ENCODE measurements at regions not wholly inside any gene's neighbourhood (a gene's known extent, or its start where the extent isn't known, plus 50 kb on each side); places are given as distances from the start of the nearest gene placed in this dataset.

- Histone ChIP-seq H2AFZ (ENCODE audit: low read depth, low read length) (no peak overlapping the region), H3K9me3 (replicated peaks; ENCODE audit: control insufficient read depth, insufficient read depth, low read depth, low read length) (no peaks in the 10 kb centered on the region), H3K4me3 (no peak overlapping the region), H4K20me1 (replicated peaks; ENCODE audit: control insufficient read depth, insufficient read depth, low read length) (no peaks in the 10 kb centered on the region), H3K9ac (ENCODE audit: insufficient read depth in 1 of 2, low read depth in 2 of 2, low read length in 2 of 2) (no peak overlapping the region), H3K9me1 (ENCODE audit: control insufficient read depth, insufficient read depth, low read length) (no peaks in the 10 kb centered on the region), H3K4me2 (ENCODE audit: insufficient read depth, low read length) (no peak overlapping the region), H3K27ac (ENCODE audit: extremely low read depth, low read depth, low read length) (no peak overlapping the region), H3K36me3 (ENCODE audit: control insufficient read depth, insufficient read depth, low read length) (no peaks in the 10 kb centered on the region), H3K79me2 (ENCODE audit: control insufficient read depth, insufficient read depth, low read length) (no peaks in the 10 kb centered on the region), H3K4me1 (replicated peaks in 1 of 2; ENCODE audit: control insufficient read depth in 2 of 2, insufficient read depth in 2 of 2, low read length in 2 of 2) (no peaks in the 10 kb centered on the region), H3K27me3 (ENCODE audit: control insufficient read depth in 2 of 2, insufficient read depth in 2 of 2, low read length in 2 of 2) (no peaks in the 10 kb centered on the region)
- DNase-seq (ENCODE audit: extremely low read depth in 1 of 4, low spot score in 3 of 4) (no peak), ATAC-seq (no peak), FAIRE-seq (no peak)
- BruUV-seq (replicated peaks), result no TSS peak
- intact Hi-C loops (cut with micrococcal nuclease), result no loop called here
- POLR2A ChIA-PET, result no interaction called here
- CTCF ChIA-PET (ENCODE audit: low intra/inter-chr PET ratio), result no interaction called here
- in situ Hi-C loops (cut with MboI), result no loop called here
- WGBS (ENCODE audit: insufficient coverage, low coverage, missing lambda C conversion rate), result 0% methylated on average over 2 of the region's 2 CpGs
- TF ChIP-seq ZNF23 (CRISPR knock-in tag; IDR thresholded peaks at IDR 0.05) (no peak), THAP7 (CRISPR knock-in tag; IDR thresholded peaks at IDR 0.05) (no peak), ZNF79 (CRISPR knock-in tag; IDR thresholded peaks at IDR 0.05; ENCODE audit: low read depth) (no peak), ZNF318 (IDR thresholded peaks at IDR 0.05; ENCODE audit: borderline replicate concordance in 1 of 2, low read depth in 1 of 2) (no peak), NR0B1 (IDR thresholded peaks at IDR 0.05; ENCODE audit: partially characterized antibody) (no peak), NFE2L1 (tag; IDR thresholded peaks at IDR 0.05; ENCODE audit: borderline replicate concordance, low read depth) (no peak), ZNF431 (CRISPR knock-in tag; IDR thresholded peaks at IDR 0.05) (no peak), TEAD1 (CRISPR knock-in tag; IDR thresholded peaks at IDR 0.05) (no peak), ZNF395 (CRISPR knock-in tag; IDR thresholded peaks at IDR 0.05) (no peak), TAF15 (IDR thresholded peaks at IDR 0.05; ENCODE audit: low read depth, low read length) (no peak), SAP30 (IDR thresholded peaks at IDR 0.05; ENCODE audit: borderline replicate concordance, insufficient read depth, low read depth, low read length, poor library complexity, severe bottlenecking) (no peak)
Measured at GRCh38 chr3:176807938-176808337, 389.3 kb downstream of the TBL1XR1 start.

Data from K562 (cell line).